Endothelial cell of umbilical vein (primary cell): ENCODE measurements at regions not wholly inside any gene's neighbourhood (a gene's known extent, or its start where the extent isn't known, plus 50 kb on each side); places are given as distances from the start of the nearest gene placed in this dataset.

ENCODE experiments used
- EZH2 ChIP-seq: IDR thresholded peaks from 2 replicates; pipeline ENCODE4 v1.6.1; 2012; ENCODE audit warnings: borderline replicate concordance, low read depth, mild to moderate bottlenecking, moderate library complexity, low read length, inconsistent platforms; ENCODE audit not compliant: severe bottlenecking
- POLR2A ChIP-seq: IDR thresholded peaks from 2 replicates; pipeline ENCODE4 v1.6.1; 2012; ENCODE audit warnings: low read depth, mild to moderate bottlenecking, control low read depth, low read length
- POLR2AphosphoS5 ChIP-seq: IDR thresholded peaks from 2 replicates; pipeline ENCODE4 v1.6.1; 2012; ENCODE audit warnings: low read depth, mild to moderate bottlenecking, control low read depth, low read length, moderate library complexity; ENCODE audit not compliant: insufficient read depth
- TF ChIP-seq, protein P1 (sequence below): IDR thresholded peaks from 2 replicates; pipeline ENCODE4 v1.6.1; 2011; ENCODE audit not compliant: insufficient read depth, insufficient read length
- TF ChIP-seq, protein P2 (sequence below), 2 donors: IDR thresholded peaks; 1 replicate in 1 of 2; 2 replicates in 1 of 2; pipeline ENCODE4 v1.5.1; 2011; ENCODE audit warnings: low read length in 2 of 2, mild to moderate bottlenecking in 2 of 2, moderate library complexity in 2 of 2, control low read depth in 1 of 2, inconsistent platforms in 1 of 2, low read depth in 1 of 2; ENCODE audit not compliant: insufficient read depth in 1 of 2; ENCODE audit errors: extremely low read depth in 1 of 2

DNA sequence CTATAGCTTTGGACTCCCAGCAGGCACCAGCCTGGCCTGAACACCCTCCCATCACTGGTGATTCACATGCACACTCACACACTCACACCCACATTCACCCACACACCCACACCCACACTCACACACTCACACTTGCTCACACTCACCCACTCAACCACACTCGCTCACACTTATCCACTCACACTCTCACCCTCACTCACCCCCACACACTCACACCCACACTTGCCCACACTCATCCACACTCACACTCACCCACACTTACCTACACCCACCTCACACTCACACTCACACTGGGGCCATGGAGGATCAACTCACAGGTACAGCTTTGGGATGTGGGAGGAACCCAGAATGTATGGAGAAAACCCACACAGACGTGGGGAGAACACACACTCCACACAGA is 548.2 kb upstream of the FAT1 start:
- TF ChIP-seq, protein P1, sequence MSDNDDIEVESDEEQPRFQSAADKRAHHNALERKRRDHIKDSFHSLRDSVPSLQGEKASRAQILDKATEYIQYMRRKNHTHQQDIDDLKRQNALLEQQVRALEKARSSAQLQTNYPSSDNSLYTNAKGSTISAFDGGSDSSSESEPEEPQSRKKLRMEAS: no peak
- TF ChIP-seq, protein P2, sequence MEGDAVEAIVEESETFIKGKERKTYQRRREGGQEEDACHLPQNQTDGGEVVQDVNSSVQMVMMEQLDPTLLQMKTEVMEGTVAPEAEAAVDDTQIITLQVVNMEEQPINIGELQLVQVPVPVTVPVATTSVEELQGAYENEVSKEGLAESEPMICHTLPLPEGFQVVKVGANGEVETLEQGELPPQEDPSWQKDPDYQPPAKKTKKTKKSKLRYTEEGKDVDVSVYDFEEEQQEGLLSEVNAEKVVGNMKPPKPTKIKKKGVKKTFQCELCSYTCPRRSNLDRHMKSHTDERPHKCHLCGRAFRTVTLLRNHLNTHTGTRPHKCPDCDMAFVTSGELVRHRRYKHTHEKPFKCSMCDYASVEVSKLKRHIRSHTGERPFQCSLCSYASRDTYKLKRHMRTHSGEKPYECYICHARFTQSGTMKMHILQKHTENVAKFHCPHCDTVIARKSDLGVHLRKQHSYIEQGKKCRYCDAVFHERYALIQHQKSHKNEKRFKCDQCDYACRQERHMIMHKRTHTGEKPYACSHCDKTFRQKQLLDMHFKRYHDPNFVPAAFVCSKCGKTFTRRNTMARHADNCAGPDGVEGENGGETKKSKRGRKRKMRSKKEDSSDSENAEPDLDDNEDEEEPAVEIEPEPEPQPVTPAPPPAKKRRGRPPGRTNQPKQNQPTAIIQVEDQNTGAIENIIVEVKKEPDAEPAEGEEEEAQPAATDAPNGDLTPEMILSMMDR (IDR thresholded peaks at IDR 0.05; ENCODE audit: extremely low read depth in 1 of 2, insufficient read depth in 1 of 2, low read depth in 1 of 2, low read length in 2 of 2): no peak
- no peak for TF ChIP-seq POLR2AphosphoS5
- TF ChIP-seq POLR2A: no peak
- no peak for TF ChIP-seq EZH2
